NCI-H1417 (cell line): ENCODE measurements at regions not wholly inside any gene's neighbourhood (a gene's known extent, or its start where the extent isn't known, plus 50 kb on each side); places are given as distances from the start of the nearest gene placed in this dataset.
A peak's percentile ranks its signal among the peaks of the same experiment; 100 is the strongest.

Experiments used
- DNase-seq, 3 experiments: peaks; one replicate each; lab custom pipeline; 2025; lab: John Stamatoyannopoulos, UW

DNA sequence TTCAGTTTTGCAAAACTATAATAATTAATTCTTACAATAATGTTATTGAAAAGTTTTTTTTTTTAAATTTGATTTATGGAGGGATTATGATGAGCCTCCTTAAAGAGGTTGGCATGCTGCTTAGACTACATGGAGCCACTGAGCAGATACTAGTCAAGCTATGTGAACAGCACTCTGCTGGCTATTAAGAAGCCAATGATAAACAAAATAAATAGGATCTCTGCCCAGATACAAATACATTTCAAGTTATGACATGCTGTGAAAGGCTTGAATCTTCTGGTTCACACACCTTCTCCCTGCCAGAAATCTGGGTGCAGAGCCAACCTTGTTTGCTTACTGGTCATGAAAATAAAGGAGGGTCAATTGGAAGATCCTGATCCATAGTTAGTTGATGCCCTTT is 107.4 kb upstream of the NAV3 start:
- peak in 1 of 3 experiments; percentile 40 for DNase-seq

DNA sequence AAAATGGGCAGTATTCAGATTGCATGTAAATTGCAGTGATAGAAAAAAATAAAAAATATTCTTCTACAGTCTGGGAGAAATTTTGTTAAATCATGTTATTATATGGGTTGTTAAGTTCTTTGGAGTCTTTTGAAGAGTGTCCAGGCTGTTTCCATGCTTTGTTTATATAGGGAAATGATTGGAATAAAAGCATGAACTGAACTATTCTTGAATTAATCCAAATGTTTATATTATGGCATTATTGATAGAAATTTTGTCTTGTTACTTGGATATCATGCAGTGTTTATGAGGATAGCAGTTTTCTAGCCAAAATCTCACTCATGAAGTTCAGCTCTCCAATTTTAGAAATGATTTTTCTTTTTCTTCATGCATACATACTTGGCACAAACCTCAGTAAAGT is 108.2 kb upstream of the NAV3 start:
- no peak for DNase-seq

DNA sequence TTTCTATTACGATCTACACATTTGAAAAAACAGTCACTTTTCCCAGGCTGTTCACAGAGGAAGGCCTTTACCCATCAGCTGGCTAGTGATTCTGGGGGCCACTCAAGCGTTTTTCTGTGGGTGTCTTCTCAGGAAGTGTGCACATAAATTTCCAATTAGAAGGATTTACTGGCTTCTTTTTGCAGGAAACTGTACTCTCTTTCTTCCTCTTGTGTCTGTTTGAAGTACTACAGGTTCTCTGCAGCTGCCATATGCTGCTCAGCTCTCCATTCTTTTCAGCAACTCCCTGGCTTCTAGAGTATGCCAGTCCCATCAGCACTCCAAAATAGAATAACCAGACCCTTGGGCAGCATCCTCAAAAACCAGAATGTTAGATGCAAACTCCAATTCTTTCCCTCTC is 110.4 kb upstream of the NAV3 start:
- DNase-seq, result peak in 1 of 3 experiments; percentile 23

DNA sequence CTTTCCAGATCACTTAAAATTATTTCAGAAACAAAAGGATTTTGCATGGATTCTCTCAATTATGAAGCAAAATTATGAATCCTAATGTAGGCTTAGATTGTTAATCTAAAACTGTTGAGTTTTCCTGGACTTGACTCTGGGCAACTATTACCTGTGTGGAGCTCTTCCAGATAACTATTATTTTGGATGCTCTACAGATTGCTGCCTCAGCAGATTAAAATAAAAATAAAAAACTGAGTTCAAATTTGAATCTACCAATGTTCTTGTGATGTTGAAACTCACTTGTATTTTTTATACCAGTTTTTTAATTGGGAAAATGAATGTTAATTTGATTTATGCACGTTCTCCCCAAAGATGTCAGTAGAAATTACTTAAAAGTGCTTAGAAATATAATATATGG is 120.5 kb upstream of the NAV3 start:
- DNase-seq, result no peak

DNA sequence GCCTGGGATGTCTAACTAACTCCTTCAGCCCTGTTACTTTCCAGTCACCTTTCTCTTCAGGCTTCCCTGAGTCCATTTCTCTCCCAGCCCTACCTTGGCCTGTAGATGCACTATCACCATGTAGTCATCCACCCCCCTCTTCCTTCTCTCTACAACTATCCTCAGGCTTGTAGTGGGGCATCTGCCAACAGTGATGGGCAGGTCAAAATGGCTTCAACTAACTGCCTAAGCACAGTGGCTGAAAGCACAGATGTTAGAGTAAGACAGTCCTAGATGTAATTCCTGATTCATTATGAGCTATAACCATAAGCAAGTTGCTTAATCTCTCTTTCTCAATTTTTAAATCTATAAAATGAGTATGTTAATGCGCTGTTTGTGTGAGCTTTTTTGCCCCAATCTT is 133.6 kb upstream of the NAV3 start:
- DNase-seq, result no peak

DNA sequence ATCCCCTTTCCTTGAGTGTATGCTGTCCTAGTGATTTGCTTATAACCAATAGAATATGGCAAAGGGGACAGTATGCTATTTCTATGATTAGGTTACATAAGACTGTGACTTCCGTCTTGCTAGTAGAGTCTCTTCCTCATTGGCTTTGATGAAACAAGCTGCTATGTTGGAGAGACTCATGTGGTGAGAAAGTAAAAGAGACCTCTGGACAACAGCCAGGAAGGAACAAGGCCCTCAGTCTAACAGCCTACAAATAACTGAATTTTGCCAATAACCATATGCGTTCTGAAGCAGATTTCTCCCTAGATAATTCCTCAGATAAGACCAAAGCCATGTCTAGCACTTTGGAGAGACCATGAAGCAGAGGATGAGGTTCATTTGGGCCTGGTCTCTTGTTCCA is 134.5 kb upstream of the NAV3 start:
- DNase-seq, result no peak

DNA sequence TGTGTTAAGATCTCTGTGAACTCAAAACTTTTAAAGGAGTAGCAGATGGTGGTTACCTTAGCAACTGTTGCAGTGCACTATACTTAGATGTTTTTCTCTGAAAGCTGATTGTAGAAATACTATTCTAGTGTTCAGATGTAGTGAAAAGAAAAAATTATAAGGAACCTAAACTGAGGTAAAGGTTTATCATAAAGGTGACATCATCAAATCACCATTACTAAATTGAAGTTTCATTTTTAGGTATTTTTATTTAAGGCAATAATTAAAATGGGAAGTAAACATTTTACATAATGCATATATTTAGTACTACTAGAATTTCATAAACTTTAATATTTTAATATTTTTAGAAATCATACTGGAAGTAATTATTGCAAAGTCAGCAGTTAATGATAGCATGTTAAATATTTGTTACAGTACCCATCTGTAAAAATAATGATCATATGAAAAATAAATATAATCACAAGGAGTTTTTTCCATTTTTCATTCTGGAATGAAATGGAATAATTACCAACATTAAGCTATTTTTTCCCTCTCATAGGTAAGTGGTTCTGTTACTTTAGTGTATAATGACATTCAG is 141.1 kb upstream of the NAV3 start:
- DNase-seq, result no peak

DNA sequence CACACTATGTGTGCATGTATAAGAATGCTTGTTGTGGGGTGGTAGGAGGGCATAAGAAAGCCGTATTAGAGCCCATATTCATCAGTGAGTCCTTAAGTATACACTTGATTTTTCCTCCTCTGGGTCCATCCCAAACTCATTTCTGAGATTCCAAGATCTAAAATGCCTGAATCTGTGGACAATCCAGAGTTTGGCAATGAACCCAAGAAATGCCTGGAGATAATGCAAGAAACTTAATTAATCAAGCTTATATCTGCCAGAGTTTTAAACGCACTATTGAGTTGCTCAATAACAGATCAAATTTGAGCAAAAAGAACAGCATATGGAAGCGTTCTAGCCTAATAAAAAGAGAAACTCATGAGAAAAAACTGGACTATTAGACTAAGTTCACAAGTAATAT is 143.4 kb upstream of the NAV3 start:
- DNase-seq, result no peak

DNA sequence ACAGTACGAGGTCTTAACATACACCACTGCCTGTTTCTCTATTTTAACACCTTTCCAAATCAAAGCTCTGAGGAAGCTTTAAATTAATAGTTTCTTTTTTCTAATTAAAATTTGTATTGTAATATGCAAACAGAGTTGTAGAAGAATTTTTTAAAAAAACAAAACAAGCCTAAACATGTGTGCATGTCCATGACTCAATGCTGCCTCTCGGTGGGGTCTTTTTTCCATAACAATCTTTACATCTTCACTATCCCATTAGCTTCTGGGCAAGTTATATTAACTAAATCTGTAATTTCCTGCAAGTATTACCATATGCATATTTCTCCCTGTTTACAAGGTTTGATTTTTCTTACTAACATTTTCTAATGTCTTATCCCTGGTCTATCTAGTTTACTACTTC is 143.9 kb upstream of the NAV3 start:
- peak; percentile 8 to 52 (median 22) for DNase-seq

DNA sequence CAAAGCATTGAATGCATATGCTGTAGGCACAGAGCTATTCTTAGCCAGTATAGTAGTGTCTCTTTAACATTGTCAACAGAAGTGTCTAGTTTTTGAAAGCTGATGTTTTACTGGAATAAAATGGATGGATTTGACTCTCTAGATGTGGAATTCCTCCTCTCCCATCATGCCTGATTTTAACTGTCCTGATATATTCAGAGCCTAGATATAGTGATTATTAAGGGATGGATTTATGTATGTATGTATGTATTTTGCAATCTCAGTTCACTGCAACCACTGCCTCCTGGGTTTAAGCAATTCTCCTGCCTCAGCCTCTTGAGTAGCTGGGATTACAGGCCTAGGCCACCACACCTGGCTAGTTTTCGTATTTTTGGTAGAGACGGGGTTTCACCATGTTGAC is 144.8 kb upstream of the NAV3 start:
- no peak for DNase-seq

DNA sequence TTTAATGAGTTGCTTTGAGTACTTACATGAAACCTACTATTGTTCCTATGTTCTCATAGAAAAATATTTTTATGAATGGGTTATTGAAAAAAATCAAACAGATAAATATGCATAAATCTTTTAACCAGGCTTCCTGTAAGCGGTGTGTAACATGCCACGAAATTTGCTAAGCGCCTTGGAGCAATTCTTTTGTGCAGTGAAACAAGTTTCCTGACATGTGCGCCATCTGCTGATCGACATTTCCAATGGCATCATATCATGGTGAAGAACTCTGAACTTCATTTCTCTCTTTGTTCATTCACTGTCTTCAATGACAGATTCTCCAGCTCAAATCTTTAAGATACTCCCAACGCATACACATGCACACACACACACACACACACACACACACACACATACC is 145.6 kb upstream of the NAV3 start:
- peak; percentile 69 to 94 (median 88) for DNase-seq

DNA sequence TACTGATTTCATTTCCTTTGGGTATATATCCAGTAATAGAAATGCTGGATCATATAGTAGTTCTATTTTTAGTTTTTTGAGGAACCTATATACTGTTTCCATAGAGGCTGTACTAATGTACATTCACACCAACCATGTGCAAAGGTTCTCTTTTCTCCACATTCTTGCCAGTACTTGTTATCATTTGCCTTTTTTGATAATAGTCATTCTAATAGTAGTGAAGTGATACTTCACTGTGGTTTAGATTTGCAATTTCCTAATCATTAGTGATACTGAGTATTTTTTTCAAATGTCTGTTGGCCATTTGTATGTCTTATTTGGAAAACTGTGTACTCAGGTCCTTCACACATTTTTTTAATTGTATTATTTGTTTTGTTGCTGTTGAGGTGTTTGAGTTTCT is 148.2 kb upstream of the NAV3 start:
- DNase-seq, result no peak

DNA sequence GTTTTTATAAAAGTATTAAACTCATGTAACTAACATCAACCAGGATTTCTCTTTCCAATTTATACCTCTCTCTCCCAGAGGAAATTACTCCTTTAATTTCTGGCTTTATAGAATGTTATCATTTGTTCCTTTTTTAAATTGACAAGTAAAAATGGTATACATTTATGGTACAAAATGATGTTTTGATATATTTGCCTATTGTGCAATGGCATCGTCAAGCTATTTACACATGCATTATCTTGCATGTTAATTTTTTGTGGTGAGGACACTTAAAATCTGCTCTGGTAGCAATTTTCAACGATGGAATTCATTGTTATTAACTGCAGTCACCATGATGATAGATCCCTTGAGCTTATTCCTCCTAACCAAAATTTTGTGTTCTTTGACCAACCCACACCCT is 149.0 kb upstream of the NAV3 start:
- DNase-seq, result no peak

DNA sequence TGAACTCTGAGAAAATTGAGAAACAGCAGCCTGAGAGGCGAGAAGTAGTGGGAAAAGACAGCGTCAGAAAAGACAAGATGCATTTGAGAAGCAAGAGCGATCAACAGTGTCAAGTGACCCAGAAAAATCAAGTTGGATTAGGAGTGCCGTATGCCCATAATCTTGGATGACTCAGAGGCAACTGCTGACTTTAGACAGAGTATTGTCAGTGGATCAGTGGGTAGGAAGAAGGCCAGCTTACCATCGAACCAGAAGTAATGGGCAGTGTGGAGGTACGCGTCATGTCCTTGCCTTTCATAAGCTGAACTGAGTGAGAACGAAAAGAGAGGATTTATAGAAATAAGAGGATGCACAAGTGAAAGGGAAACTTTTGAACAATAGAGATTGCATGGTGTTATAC is 151.0 kb upstream of the NAV3 start:
- no peak for DNase-seq

DNA sequence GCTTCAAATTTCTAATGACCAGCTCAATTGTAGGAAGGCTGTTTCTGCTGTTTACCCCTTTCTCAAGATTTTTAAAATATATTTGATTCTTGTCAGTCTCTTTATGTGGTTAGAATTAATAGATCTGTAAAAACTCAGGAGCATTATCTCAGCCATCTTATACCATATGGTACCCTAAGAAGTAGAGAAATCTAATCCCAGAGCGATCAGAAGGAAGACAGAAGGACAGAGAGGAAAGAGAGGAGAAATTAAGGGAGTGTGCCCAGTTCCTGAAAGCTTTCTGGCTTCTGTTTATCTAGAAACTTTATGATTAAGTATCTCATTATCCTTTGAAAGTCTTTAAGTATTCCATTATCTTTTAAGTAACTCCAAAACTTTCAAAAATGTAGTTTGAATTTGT is 152.1 kb upstream of the NAV3 start:
- DNase-seq, result no peak

DNA sequence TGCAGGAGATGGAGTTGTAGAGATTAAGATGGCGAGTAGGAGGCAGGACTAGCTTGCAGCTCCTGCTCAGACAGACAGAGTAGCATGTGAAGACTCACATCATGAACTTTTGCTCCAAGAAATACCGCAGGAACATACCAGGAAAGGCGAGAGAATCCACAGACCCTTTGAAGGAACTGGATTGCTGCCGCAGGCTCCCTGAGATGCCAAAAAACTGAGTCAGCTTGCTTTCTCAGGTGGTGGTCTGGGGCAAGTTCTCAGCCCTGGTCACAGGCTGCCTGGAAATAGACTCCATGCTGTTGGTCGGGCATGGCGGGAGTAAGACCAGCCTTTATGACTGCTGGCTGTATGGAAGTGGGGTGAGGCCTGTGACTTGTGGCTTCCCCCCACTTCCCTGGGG is 163.6 kb upstream of the NAV3 start:
- no peak for DNase-seq

DNA sequence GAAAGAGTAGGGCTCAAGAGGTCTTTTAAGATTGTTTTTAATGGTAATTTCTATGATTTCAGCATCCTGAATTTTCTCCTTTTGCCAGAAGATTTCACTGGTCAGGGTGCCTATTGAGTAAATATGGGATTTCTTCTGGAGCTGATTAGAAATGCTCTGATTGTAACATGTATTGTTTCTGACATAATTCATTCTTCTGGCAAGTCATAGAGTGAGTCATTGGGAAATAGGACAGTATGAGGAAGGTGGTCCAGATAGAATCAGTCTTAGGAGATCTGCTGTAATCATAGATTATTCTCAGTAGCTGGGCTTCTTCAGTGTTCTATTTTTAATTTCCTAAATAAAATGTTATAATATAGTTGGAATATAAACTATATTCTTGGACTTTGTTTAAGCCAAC is 182.0 kb upstream of the NAV3 start:
- no peak for DNase-seq

DNA sequence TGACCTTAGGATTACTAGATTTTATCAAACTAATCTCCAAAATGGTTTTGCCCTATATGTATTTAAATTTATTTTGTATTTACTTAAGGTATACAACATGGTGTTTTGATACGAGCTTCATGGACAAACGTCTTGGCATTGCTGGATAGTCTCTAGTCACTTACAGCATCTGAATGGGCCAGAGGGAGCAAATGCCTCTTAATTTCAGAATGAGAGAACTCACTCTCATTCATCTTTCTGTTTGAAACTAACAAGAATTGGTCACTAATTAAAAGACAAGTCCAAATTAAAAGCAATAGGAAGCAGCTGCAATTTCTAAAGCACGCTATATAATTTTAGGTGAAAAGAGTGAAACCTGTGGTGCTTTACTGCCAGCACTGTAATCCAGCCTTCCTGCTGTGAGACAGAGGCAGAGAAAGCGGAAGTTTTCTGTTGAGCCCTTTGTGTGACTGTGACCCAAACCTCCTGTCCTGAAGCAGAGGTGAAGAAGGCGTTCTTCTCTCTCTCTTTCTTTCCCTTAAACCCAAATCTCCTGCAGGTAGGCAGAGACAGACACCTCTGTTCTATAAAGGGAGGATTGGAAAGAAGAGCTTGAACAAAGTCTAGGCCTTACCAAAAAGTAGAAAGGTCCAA is 184.6 kb upstream of the NAV3 start:
- no peak for DNase-seq

DNA sequence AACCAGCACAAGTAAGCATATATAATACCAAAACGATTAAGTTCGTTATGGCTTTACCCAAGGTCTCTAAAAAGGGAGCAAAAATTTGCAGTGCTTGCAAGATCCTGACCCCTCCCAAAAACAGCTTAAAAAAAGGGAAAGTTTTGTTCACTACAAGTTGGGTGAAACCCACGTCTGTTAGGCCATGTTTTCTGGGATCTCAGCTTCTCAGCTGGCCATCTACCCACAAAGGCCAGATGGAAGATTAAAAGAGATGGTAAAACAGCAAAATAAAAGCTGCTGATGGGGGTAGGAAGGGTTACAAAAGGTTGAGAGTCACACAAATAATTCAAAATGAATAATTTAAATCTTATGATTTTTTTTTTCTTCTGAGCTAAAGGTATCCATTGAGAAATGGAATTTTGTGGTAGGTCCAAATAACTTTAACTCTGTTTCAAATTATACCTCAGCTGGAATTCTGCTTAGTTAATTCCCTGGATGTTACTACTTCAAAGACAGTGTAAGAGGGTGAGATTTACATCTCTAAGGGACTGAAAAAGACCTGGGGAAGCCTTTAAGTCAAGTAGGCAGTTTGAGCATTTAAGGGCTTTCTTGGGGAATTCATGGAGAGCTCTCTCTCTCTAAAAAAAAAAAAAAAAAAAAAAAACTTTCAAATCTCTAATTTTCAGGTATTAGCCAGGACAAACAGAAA is 185.6 kb upstream of the NAV3 start:
- DNase-seq, result no peak

DNA sequence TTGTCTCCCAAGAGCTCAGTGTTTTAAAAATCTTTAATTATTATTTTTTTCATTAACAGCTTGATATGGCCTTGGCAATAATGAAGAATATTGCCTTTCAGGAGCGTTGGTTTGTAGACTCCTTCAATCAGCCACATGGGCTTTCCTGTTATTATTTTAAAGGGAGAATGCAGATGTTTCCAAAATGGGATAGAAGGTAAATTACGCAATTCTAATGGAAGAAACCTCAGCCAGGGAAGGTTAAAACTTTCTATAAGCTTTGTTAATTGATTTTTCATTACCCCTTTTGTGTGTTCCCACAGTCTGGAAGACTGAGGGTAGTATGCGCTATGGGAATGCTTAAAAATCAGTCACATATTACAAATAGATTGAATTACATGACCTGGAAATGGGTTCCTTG is 188.4 kb upstream of the NAV3 start:
- no peak for DNase-seq

DNA sequence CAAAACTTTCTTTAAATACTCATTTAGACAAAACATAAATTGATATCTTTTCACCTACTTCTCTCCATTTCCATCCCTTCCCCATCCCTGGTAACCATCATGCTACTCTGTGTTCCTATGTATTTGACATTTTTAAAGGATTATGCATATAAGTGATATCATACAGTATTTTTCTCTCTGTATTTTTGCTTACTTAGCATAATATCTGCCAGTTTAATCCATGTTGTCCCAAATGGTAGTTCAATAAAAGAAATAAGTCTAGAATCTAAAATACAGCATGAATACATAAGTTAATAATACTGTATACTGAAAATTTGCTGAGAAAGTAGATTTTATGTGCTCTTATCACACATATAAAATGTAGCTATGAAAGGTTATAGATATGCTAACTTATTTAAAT is 190.3 kb upstream of the NAV3 start:
- DNase-seq, result no peak

DNA sequence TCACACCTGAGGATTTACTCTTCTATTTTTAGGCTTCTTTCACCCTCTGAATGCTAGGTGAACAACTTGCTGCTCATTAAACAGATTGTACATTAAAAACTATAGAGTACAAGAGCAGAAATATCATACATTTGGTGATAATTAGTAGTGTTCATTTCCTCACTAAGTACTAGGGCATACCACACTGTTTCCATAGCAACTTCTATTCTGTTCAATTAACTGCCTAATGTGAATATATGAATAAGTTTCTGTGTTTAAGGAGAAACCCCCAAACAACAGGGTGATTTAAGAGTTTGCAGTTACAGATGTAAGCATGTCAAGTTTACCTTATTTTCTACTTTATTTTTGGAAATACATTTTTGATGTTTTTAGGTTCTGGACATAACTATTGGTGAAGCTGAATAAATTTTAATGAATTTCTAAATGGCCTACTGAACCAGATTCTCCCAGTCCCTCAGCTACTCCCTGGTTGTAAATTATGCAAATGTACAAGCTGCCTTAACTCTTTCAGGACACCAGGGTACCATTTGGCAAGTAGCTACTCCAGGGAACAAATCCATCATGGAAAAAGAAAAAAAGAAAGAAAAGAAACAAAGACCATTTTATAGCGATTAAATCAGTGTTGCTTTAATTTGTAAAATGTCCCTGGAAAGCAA is 199.8 kb upstream of the NAV3 start:
- DNase-seq, result peak in 1 of 3 experiments; percentile 24

DNA sequence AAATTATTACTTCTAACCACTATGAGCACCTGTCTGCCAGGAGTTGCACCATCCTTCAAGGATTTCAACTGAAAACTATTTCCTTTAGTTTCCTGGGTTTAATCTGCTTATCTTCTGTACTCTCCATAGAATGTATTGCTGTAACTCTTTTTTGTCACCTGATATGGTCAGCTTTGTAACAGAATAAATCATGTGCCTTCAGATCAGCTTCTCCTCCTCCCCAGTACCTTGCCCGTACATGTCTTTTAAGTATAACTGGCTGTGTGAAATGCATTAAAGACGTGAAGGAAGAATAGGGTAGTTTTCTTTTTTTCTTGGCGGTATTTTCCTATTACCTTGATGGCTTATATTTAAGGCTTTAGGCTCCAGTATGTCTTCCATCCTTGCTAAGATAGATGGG is 200.3 kb upstream of the NAV3 start:
- peak in 1 of 3 experiments; percentile 24 for DNase-seq
